Panc1 (cell line): ENCODE measurements at regions not wholly inside any gene's neighbourhood (a gene's known extent, or its start where the extent isn't known, plus 50 kb on each side); places are given as distances from the start of the nearest gene placed in this dataset.

Source experiments
- POLR2AphosphoS5 ChIP-seq: IDR thresholded peaks from 2 replicates; pipeline ENCODE4 v1.6.1; 2012; ENCODE audit warnings: mild to moderate bottlenecking, low read depth, low read length, moderate library complexity
- SIN3A ChIP-seq: IDR thresholded peaks from 2 replicates; pipeline ENCODE4 v1.6.1; 2012; ENCODE audit warnings: low read depth, mild to moderate bottlenecking, low read length, moderate library complexity, borderline replicate concordance; ENCODE audit not compliant: insufficient read depth
- TCF7L2 ChIP-seq: IDR thresholded peaks from 2 replicates; pipeline ENCODE4 v1.6.1; 2011; ENCODE audit warnings: mild to moderate bottlenecking, low read depth, low read length, inconsistent platforms
- TF ChIP-seq, protein P1 (sequence below): fragments of 450-650 bp; IDR thresholded peaks from 2 replicates; pipeline ENCODE4 v1.5.1; 2017; ENCODE audit warnings: mild to moderate bottlenecking
- TF ChIP-seq, protein P2 (sequence below), 2 experiments: IDR thresholded peaks; 2 replicates each; pipeline ENCODE4 v1.6.1; 2011 to 2012; ENCODE audit warnings: low read depth in 2 of 2, control low read depth in 1 of 2, low read length in 1 of 2, mild to moderate bottlenecking in 1 of 2, moderate library complexity in 1 of 2; ENCODE audit not compliant: insufficient read depth in 1 of 2

DNA sequence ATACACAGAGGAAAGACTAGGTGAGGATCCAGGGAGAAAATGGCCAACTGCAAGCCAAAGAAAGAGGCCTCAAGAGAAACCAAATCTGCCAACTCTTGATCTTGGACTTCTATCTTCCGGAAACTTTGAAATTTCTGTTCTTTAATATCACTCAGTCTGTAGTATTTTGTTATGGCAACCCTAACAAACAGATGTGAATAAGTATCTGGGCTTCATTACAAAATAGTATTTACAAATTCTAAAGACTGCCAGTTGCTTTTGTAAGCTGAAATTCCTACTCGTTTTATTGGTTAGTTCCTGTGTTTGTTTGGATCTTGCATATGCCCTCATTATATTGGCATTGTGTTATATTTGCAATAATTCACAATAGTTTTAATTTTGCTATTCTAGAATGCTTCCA is 143.2 kb upstream of the USP15 start:
- TF ChIP-seq, protein P1, sequence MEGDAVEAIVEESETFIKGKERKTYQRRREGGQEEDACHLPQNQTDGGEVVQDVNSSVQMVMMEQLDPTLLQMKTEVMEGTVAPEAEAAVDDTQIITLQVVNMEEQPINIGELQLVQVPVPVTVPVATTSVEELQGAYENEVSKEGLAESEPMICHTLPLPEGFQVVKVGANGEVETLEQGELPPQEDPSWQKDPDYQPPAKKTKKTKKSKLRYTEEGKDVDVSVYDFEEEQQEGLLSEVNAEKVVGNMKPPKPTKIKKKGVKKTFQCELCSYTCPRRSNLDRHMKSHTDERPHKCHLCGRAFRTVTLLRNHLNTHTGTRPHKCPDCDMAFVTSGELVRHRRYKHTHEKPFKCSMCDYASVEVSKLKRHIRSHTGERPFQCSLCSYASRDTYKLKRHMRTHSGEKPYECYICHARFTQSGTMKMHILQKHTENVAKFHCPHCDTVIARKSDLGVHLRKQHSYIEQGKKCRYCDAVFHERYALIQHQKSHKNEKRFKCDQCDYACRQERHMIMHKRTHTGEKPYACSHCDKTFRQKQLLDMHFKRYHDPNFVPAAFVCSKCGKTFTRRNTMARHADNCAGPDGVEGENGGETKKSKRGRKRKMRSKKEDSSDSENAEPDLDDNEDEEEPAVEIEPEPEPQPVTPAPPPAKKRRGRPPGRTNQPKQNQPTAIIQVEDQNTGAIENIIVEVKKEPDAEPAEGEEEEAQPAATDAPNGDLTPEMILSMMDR, result no peak
- TF ChIP-seq, protein P2, sequence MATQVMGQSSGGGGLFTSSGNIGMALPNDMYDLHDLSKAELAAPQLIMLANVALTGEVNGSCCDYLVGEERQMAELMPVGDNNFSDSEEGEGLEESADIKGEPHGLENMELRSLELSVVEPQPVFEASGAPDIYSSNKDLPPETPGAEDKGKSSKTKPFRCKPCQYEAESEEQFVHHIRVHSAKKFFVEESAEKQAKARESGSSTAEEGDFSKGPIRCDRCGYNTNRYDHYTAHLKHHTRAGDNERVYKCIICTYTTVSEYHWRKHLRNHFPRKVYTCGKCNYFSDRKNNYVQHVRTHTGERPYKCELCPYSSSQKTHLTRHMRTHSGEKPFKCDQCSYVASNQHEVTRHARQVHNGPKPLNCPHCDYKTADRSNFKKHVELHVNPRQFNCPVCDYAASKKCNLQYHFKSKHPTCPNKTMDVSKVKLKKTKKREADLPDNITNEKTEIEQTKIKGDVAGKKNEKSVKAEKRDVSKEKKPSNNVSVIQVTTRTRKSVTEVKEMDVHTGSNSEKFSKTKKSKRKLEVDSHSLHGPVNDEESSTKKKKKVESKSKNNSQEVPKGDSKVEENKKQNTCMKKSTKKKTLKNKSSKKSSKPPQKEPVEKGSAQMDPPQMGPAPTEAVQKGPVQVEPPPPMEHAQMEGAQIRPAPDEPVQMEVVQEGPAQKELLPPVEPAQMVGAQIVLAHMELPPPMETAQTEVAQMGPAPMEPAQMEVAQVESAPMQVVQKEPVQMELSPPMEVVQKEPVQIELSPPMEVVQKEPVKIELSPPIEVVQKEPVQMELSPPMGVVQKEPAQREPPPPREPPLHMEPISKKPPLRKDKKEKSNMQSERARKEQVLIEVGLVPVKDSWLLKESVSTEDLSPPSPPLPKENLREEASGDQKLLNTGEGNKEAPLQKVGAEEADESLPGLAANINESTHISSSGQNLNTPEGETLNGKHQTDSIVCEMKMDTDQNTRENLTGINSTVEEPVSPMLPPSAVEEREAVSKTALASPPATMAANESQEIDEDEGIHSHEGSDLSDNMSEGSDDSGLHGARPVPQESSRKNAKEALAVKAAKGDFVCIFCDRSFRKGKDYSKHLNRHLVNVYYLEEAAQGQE (IDR thresholded peaks at IDR 0.05; ENCODE audit: insufficient read depth in 1 of 2, low read depth in 2 of 2, low read length in 1 of 2), result no peak
- TF ChIP-seq POLR2AphosphoS5, result no peak
- no peak for TF ChIP-seq TCF7L2
- no peak for TF ChIP-seq SIN3A
